HAP-1 (cell line): ENCODE measurements at regions not wholly inside any gene's neighbourhood (a gene's known extent, or its start where the extent isn't known, plus 50 kb on each side); places are given as distances from the start of the nearest gene placed in this dataset.
"Not testable (repeated sequence)": the region's sequence is repeated elsewhere in the genome, so short reads cannot be mapped to it uniquely, and the experiment has no call there.

ENCODE experiments used
- DNase-seq, 2 experiments: peaks; one replicate each; pipeline ENCODE4 v3.0.0-alpha.2; 2016 to 2020; ENCODE audit warnings: low spot score in 2 of 2
- H3K27me3 ChIP-seq: fragments of 250-450 bp; sonication (Bioruptor Pico); 2 replicates; pipeline ENCODE4 v1.5.1; 2020; ENCODE audit warnings: low read depth, mild to moderate bottlenecking, moderate library complexity
- H3K36me3 ChIP-seq: fragments of 250-450 bp; sonication (Bioruptor Pico); replicated peaks from 2 replicates; pipeline ENCODE4 v1.5.1; 2020; ENCODE audit warnings: mild to moderate bottlenecking
- H3K4me1 ChIP-seq: fragments of 250-450 bp; sonication (Bioruptor Pico); 2 replicates; pipeline ENCODE4 v1.5.1; 2020; ENCODE audit warnings: mild to moderate bottlenecking
- H3K4me3 ChIP-seq: fragments of 250-450 bp; sonication (Bioruptor Pico); 2 replicates; pipeline ENCODE4 v1.5.1; 2020; ENCODE audit warnings: mild to moderate bottlenecking, moderate library complexity
- H3K9me3 ChIP-seq: fragments of 250-450 bp; sonication (Bioruptor Pico); 2 replicates; pipeline ENCODE4 v1.5.1; 2020; ENCODE audit warnings: mild to moderate bottlenecking, moderate library complexity
- in situ Hi-C: fragments of 300-500 bp; cut with MboI; formaldehyde crosslinking; loops from 3 replicates; pipeline ENCODE4 v1.14.3; 2020; ENCODE audit warnings: low sequenced_read_pairs, inconsistent platforms, mixed read lengths

- Histone ChIP-seq H3K9me3 (no peaks in the 10 kb centered on the region), H3K4me3 (no peak overlapping the region), H3K27me3 (no peaks in the 10 kb centered on the region), H3K4me1 (no peaks in the 10 kb centered on the region), H3K36me3 (no peaks in the 10 kb centered on the region)
- no peak for DNase-seq
- in situ Hi-C loops: no loop called here
Measured at GRCh38 chr14:87628129-87628528, 364.9 kb downstream of the GALC start.

- no peaks in the 10 kb centered on the region for H3K4me1 ChIP-seq
- H3K9me3 ChIP-seq: no peaks in the 10 kb centered on the region
- no peaks in the 10 kb centered on the region for H3K27me3 ChIP-seq
- H3K36me3 ChIP-seq: no peaks in the 10 kb centered on the region
- no peak overlapping the region for H3K4me3 ChIP-seq
- in situ Hi-C loops: no loop called here
- no peak for DNase-seq
Measured at GRCh38 chr14:87626266-87626665, 366.7 kb downstream of the GALC start.

GRCh38 chr14:87623616-87624015 lies 369.4 kb downstream of the GALC start:
- H3K4me1 ChIP-seq: no peaks in the 10 kb centered on the region
- no peaks in the 10 kb centered on the region for H3K9me3 ChIP-seq
- in situ Hi-C loops: no loop called here

GRCh38 chr14:87617079-87617478 lies 375.9 kb downstream of the GALC start:
- Histone ChIP-seq H3K36me3 (no peaks in the 10 kb centered on the region), H3K4me3 (no peak overlapping the region), H3K9me3 (no peaks in the 10 kb centered on the region), H3K27me3 (no peaks in the 10 kb centered on the region), H3K4me1 (no peaks in the 10 kb centered on the region)
- in situ Hi-C loops: no loop called here
- no peak for DNase-seq

More at GRCh38 chr14:87623616-87624015, 369.4 kb downstream of the GALC start:
- no peak for DNase-seq
- Histone ChIP-seq H3K4me3 (no peak overlapping the region), H3K36me3 (no peaks in the 10 kb centered on the region), H3K27me3 (no peaks in the 10 kb centered on the region)

GRCh38 chr14:87615822-87616679 lies 376.9 kb downstream of the GALC start:
- in situ Hi-C loops: no loop called here
- no peaks in the 10 kb centered on the region for H3K9me3 ChIP-seq
- no peaks in the 10 kb centered on the region for H3K36me3 ChIP-seq
- H3K4me1 ChIP-seq: no peaks in the 10 kb centered on the region
- DNase-seq: peak; percentile 14 to 67
- H3K27me3 ChIP-seq: no peaks in the 10 kb centered on the region
- H3K4me3 ChIP-seq: no peak overlapping the region

- Histone ChIP-seq H3K4me3 (no peak overlapping the region), H3K36me3 (no peaks in the 10 kb centered on the region), H3K27me3 (no peaks in the 10 kb centered on the region), H3K4me1 (no peaks in the 10 kb centered on the region), H3K9me3 (no peaks in the 10 kb centered on the region)
- DNase-seq: no peak
- in situ Hi-C loops: no loop called here
Measured at GRCh38 chr14:87615047-87615446, 377.9 kb downstream of the GALC start.

GRCh38 chr14:87613881-87614280 lies 379.1 kb downstream of the GALC start:
- Histone ChIP-seq H3K27me3 (no peaks in the 10 kb centered on the region), H3K9me3 (no peaks in the 10 kb centered on the region), H3K4me3 (no peak overlapping the region), H3K4me1 (no peaks in the 10 kb centered on the region), H3K36me3 (no peaks in the 10 kb centered on the region)
- DNase-seq: no peak
- in situ Hi-C loops: no loop called here

- in situ Hi-C loops, H3K4me1 ChIP-seq, H3K4me3 ChIP-seq, H3K9me3 ChIP-seq, H3K27me3 ChIP-seq, DNase-seq, H3K36me3 ChIP-seq: not testable (repeated sequence)
Measured at GRCh38 chr14:87607056-87607455, 385.9 kb downstream of the GALC start.

- H3K9me3 ChIP-seq: no peaks in the 10 kb centered on the region
- no peaks in the 10 kb centered on the region for H3K4me1 ChIP-seq
- H3K4me3 ChIP-seq: no peak overlapping the region
- no peak for DNase-seq
- no peaks in the 10 kb centered on the region for H3K36me3 ChIP-seq
- no peaks in the 10 kb centered on the region for H3K27me3 ChIP-seq
- in situ Hi-C loops: no loop called here
Measured at GRCh38 chr14:87601036-87601435, 391.9 kb downstream of the GALC start.

- in situ Hi-C loops: no loop called here
- no peak for DNase-seq
- no peaks in the 10 kb centered on the region for H3K9me3 ChIP-seq
Measured at GRCh38 chr14:87600240-87600639, 392.7 kb downstream of the GALC start.

GRCh38 chr14:87581298-87581697 lies 411.7 kb downstream of the GALC start:
- in situ Hi-C loops: no loop called here
- no peak for DNase-seq
- Histone ChIP-seq H3K4me1 (no peaks in the 10 kb centered on the region), H3K27me3 (no peaks in the 10 kb centered on the region), H3K36me3 (no peaks in the 10 kb centered on the region), H3K9me3 (no peaks in the 10 kb centered on the region), H3K4me3 (no peak overlapping the region)

More at GRCh38 chr14:87600240-87600639, 392.7 kb downstream of the GALC start:
- no peaks in the 10 kb centered on the region for H3K4me1 ChIP-seq
- no peaks in the 10 kb centered on the region for H3K36me3 ChIP-seq
- H3K4me3 ChIP-seq: no peak overlapping the region
- H3K27me3 ChIP-seq: no peaks in the 10 kb centered on the region

- DNase-seq: no peak
- Histone ChIP-seq H3K36me3 (no peaks in the 10 kb centered on the region), H3K4me1 (no peaks in the 10 kb centered on the region), H3K9me3 (no peaks in the 10 kb centered on the region), H3K27me3 (no peaks in the 10 kb centered on the region), H3K4me3 (no peak overlapping the region)
- in situ Hi-C loops: no loop called here
Measured at GRCh38 chr14:87579036-87579435, 413.9 kb downstream of the GALC start.

GRCh38 chr14:87575378-87575777 lies 417.6 kb downstream of the GALC start:
- H3K9me3 ChIP-seq: no peaks in the 10 kb centered on the region
- no peaks in the 10 kb centered on the region for H3K27me3 ChIP-seq
- in situ Hi-C loops: no loop called here
- no peak overlapping the region for H3K4me3 ChIP-seq
- no peaks in the 10 kb centered on the region for H3K36me3 ChIP-seq
- no peak for DNase-seq
- no peaks in the 10 kb centered on the region for H3K4me1 ChIP-seq

GRCh38 chr14:87573591-87573990 lies 419.4 kb downstream of the GALC start:
- Histone ChIP-seq H3K4me1 (no peaks in the 10 kb centered on the region), H3K4me3 (no peak overlapping the region), H3K27me3 (no peaks in the 10 kb centered on the region), H3K36me3 (no peaks in the 10 kb centered on the region), H3K9me3 (no peaks in the 10 kb centered on the region)
- no peak for DNase-seq
- in situ Hi-C loops: no loop called here
